RWPE1 (cell line): ENCODE measurements at regions not wholly inside any gene's neighbourhood (a gene's known extent, or its start where the extent isn't known, plus 50 kb on each side); places are given as distances from the start of the nearest gene placed in this dataset.

ENCODE experiments used
- CTCF ChIA-PET: fragments of 350-600 bp; sonication (Branson Sonifier 250); formaldehyde crosslinking; extraction: SDS; loops from one replicate; lab custom pipeline; 2021; lab: Yijun Ruan, JAX
- POLR2A ChIA-PET: fragments of 400-600 bp; formaldehyde crosslinking; extraction: SDS; loops from one replicate; lab custom pipeline; 2020; ENCODE audit warnings: antibody characterized with exemption; ENCODE audit not compliant: low non-redundant PET; lab: Yijun Ruan, JAX
- DNase-seq: peaks from one replicate; pipeline ENCODE4 v3.0.0; 2012; ENCODE audit warnings: low spot score
- H3K27ac ChIP-seq: fragments of 450-650 bp; 2 replicates; pipeline ENCODE4 v1.5.1; 2017
- CTCF ChIP-seq: fragments of 450-650 bp; conservative IDR thresholded peaks from 2 replicates; pipeline ENCODE4 v1.5.1; 2017; ENCODE audit warnings: low read depth, mild to moderate bottlenecking

DNA sequence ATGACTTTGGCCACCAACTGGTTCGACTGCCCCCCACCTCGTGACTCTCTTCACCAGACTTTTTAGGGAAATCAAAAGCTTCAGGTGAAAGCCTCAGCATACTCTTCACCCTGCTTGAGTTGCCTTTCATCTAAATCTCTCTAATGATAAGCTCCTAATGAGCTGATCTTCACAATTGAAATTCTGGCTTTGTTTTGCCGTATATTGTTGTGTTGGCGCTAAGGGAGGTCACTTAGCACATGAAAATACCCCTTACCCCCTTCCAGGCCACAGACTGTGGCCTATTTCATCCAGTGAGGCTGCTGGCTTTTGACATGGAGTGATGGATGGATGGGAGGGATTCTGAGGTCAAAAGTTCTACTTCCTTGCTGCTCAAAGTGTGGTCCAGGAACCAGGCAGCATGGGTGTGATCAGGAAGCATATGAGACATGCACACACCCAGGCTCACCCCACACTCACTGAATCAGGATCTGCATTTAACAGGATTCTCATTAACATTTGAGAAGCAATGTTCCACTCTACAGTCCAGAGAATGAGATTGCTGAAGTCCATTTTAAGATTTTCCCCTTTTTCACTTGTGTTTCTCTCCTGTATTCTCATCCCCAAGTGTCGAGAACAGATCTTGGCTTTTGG, 131.4 kb downstream of the DACT1 start:
- DNase-seq: no peak
- POLR2A ChIA-PET: no interaction called here
- no peak overlapping the region for H3K27ac ChIP-seq
- TF ChIP-seq CTCF: no peak
- CTCF ChIA-PET: interaction anchor here (0.7 kb wide), 1 partner anchor 14 kb away, joined by 3 read pairs; no protein-coding TSS in a partner anchor

GRCh38 chr14:58769771-58770170, 132.0 kb downstream of the DACT1 start:
- POLR2A ChIA-PET: no interaction called here
- H3K27ac ChIP-seq: no peak overlapping the region
- TF ChIP-seq CTCF: no peak
- CTCF ChIA-PET: no interaction called here
- DNase-seq: no peak

- ChIA-PET CTCF (no interaction called here), POLR2A (no interaction called here)
- no peak overlapping the region for H3K27ac ChIP-seq
- no peak for TF ChIP-seq CTCF
- no peak for DNase-seq
These were observed 132.8 kb downstream of the DACT1 start for GRCh38 chr14:58770491-58770982.

GRCh38 chr14:58771016-58771415, 133.3 kb downstream of the DACT1 start:
- ChIA-PET POLR2A (no interaction called here), CTCF (no interaction called here)
- TF ChIP-seq CTCF: no peak
- no peak overlapping the region for H3K27ac ChIP-seq
- DNase-seq: no peak

GRCh38 chr14:58772116-58772515, 134.4 kb downstream of the DACT1 start:
- DNase-seq: no peak
- POLR2A ChIA-PET: no interaction called here
- CTCF ChIA-PET: no interaction called here
- no peak for TF ChIP-seq CTCF
- H3K27ac ChIP-seq: no peak overlapping the region

DNA sequence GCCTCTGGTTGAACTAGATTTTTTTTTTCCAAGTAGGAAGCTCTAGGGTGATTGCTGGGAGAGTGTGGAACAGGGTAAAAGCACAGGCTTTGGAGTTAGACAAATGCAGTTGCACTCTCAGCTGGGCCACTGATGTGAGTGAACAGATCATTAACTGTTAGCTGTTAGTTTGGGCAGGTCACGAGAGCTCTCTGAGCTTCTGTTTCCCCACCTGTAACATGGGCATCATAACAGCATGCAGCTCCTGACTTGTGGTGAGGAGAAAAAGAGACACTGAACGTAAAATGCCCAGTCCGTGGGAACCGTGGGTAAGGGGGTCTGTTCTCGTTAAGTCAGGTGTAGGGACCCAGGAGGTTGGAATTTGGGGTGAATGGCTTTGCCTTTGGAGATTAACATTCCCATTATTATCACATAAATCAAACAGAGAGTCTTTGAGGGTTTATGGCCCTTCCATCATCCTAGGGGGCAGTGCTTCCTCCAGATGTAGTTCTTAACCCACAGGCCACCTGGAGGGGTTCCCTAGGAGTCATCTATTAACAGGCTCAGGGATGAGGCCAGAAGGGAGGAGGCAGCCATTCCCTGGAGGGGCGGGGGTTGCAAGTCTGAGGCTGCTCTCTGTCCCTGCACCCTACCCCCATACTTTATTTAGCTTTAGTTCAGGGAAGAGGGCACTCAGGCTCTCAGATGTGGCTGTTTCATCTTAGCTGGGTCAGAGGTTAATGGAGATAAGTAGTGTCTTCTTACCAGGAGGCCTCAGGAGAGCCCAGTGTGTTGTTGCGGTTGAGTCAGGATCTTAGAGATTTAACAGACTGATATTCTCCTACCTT, 135.2 kb downstream of the DACT1 start:
- POLR2A ChIA-PET: no interaction called here
- DNase-seq: no peak
- TF ChIP-seq CTCF: no peak
- H3K27ac ChIP-seq: no peak overlapping the region
- CTCF ChIA-PET: no interaction called here
